ENCODE measurements at regions not wholly inside any gene's neighbourhood (a gene's known extent, or its start where the extent isn't known, plus 50 kb on each side); places are given as distances from the start of the nearest gene placed in this dataset.

- TF ChIP-seq CTCF (IDR thresholded peaks at IDR 0.05; ENCODE audit: low read length) (no peak), EZH2 (optimal IDR thresholded peaks at IDR 0.05; ENCODE audit: low read depth, low read length) (no peak), EZH2phosphoT487 (IDR thresholded peaks at IDR 0.05; ENCODE audit: low read length) (no peak)
Measured at GRCh38 chr4:12562476-12563140, 921.5 kb downstream of the RAB28 start.
